GM11168 (cell line): ENCODE measurements at regions not wholly inside any gene's neighbourhood (a gene's known extent, or its start where the extent isn't known, plus 50 kb on each side); places are given as distances from the start of the nearest gene placed in this dataset.

Experiments
- in situ Hi-C: fragments of 300-500 bp; cut with MboI; formaldehyde crosslinking; loops from one replicate; pipeline ENCODE4 v1.12.0; 2022; ENCODE audit warnings: low sequenced_read_pairs; ENCODE audit not compliant: unreplicated experiment

- in situ Hi-C loops, result no loop called here
Measured at GRCh38 chr7:25493805-25494366, 265.6 kb upstream of the NPVF start.

- in situ Hi-C loops, result no loop called here
Measured at GRCh38 chr7:25494896-25495295, 266.6 kb upstream of the NPVF start.

DNA sequence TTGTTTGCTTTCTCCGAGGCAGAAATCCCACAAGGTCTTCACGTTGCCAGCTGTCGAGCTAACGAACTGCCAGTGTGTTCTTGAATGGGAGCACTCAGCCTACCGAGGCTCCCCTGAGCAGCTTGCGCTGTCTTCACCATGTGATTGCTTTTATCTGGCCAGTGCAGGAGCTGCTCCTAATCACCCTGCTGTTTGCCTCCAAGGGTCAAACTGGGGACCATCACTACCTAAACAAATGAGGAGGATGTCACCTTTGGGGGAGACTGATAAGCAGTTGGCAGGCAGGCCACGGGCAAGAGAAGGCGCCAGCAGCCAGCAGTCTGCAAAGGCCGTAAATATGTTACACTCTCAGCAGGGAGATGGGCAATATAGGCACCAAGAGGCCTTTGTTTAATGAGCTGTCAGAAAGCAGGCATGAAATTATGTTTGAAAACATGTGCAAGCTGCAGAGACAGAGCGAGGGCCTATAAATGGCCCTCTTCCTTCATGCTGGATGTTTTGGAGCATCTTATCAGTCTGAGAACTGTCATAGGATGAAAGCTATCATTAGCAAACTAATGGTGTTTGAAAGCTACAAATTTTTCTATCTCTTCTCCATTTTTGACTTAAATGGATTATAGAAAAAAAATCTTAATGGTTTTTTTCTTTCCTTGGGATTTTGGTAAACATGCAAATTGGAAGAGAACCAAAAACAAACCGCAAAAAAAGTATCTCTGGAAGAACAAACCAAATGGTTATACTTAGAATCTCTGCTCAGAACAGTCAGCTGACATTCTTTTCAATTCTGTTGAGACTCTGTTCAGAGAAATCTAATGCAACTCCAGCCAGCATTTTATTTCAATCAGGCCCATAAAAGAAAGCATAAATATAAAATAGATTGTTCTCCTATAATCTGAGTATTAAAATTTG, 267.3 kb upstream of the NPVF start:
- in situ Hi-C loops, result no loop called here

- in situ Hi-C loops, result no loop called here
Measured at GRCh38 chr7:25496476-25497368, 268.4 kb upstream of the NPVF start.

- in situ Hi-C loops, result no loop called here
Measured at GRCh38 chr7:25500393-25500921, 272.2 kb upstream of the NPVF start.

DNA sequence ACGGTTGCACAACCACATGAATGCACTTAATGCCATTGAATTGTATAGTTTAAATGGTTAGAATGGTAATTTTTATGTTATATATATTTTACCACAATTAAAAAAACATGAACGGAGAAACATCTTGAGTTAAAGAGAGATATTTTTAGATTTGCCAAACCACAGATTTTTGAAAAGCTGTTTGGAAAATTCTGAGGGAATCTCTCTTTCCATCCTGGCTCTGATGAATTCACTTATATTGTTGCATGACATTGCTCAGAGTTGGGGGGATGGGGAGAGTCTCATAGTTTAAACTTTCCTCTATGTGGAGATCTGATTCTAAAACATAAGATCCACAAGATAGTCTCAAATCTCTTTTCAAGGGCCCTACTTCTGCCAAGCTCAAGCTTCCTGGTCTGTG, 275.0 kb upstream of the NPVF start:
- in situ Hi-C loops, result no loop called here

DNA sequence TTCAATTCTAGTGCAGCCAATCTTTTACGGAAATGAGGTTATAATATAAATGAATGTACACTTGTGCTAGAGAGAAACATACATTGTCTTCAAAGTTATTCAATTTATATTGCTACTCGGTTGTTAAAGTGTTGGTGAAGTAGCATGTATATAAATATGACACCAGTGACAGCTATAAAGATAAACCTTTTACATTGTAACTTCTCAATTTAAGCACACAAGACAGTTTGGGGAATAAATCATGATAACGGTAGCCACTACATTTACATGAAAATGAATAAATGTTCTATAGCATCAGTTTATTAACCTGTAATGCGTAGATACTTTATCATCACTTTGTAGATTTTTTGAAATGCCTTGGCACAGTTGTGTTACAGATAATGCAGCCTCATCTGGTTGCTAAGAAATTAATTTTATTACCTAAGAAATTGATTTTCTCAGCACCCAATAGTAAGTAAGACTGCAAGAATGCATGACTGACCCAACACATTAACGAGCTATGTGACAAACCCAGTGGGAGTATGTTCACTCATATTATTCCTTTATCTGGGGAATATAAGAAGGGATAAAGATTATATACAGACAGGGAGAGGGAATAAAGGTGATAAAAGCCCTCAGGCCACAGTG, 283.9 kb upstream of the NPVF start:
- in situ Hi-C loops, result no loop called here

DNA sequence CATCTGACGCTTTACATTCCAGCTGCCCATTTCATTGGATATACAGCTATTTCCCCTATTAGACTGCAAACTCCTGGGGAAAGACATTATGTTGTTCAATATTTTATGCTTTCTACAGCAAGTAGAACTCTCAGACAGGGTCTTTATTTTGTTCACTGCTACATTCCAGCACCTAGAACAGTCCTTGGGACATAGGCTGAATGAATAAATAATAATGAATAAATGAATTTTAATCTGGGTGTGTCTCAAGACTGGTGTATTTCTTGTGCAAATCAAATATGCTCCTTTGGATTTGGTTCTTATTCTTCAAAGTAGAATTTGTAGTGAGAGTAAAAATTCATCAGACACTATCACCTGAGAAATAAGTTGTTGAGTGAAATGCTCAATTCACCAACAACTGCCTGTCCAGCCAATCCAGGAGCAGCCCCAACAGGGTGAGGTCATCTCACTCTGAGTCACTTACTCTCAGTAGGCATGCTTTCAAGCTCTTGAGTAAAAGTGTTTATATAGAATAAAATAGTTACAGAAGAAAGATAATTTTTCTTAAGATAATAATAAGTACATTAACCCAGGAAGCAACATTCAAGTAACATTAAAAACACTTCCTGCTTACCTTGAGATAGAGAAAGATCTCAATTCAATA, 287.5 kb upstream of the NPVF start:
- in situ Hi-C loops, result no loop called here

- in situ Hi-C loops, result no loop called here
Measured at GRCh38 chr7:25517906-25518305, 289.6 kb upstream of the NPVF start.

GRCh38 chr7:25520017-25520416, 291.7 kb upstream of the NPVF start:
- in situ Hi-C loops, result no loop called here

- in situ Hi-C loops, result no loop called here
Measured at GRCh38 chr7:25520516-25520915, 292.2 kb upstream of the NPVF start.

GRCh38 chr7:25521236-25521635, 292.9 kb upstream of the NPVF start:
- in situ Hi-C loops, result no loop called here

DNA sequence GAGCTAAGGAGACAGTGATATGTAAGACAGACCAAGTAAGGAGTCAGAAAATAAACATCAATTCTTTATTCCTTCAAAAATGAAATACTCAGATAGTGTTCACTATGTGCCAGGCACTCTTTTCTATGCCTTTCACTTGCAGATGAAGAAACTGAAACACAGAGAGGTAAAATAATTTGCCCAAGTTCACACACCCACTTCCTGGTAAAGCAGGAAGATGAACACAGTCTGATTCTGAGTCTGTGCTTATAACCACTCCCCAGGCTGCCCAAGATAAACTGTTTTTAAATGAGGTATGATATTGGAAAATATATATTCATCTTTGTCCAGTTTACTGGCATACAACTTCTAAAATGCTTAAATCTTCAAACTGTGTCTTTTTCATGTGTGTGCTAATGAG, 294.4 kb upstream of the NPVF start:
- in situ Hi-C loops, result no loop called here

DNA sequence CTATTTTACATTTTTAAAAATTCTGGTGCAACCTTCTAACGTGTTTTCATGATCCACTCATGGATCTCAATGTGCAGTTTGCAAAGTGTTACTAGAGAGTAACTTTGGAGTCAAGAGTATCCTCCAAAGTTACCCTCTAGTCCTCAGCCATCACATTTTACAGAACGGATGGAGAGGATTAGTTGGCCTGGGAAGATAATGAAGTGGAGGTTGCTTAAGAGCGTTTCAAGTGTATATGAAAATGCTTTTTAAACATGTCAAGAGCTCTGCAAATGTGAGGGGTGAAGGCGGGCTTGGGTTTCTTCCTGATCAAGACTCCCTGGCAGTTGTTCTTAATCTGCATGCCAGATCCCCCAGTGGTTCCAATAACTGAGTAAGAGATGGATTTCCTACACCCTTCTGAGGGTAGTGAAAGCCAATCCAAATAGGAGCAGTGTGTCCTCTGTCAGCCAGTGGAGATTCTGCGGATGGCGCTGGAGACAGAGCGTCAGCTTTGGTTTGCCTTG, 299.4 kb upstream of the NPVF start:
- in situ Hi-C loops, result no loop called here

- in situ Hi-C loops, result no loop called here
Measured at GRCh38 chr7:25529320-25529719, 301.0 kb upstream of the NPVF start.

GRCh38 chr7:25536851-25537250, 308.6 kb upstream of the NPVF start:
- in situ Hi-C loops, result no loop called here

- in situ Hi-C loops, result no loop called here
Measured at GRCh38 chr7:25537662-25538375, 309.5 kb upstream of the NPVF start.

DNA sequence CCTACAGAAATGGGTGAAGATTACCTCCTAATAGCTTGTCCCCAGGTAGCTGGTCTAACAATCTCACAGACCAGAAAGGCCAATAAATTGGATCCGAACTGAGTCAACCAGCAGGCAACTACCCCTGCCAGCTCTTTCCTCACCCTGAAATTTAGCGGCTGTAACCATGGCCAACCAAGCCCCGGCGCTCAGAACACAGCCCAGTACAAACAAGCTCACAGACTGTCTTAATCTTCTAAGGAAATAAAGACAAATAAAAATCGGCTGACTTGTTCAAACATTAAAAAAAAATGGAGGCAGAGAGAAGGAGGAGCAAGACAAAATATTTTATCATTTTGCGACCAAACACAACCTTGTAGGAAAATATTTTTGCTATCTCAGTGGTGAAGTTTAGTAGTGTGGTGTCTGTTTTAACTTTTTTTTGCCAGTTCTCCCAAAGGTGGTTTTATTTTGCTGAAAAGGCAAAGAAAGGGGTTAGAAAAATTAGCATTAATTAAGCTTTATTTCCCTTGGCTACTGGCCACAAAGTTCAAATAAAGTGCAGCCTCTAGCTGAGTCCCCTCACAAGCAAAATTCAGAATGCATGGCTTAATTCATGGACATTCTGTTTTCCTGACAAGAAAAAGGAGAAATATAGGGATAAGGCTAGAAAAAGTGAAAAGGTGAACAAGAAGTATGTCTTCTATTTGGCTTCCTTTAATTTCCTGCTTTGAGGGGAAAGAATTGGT, 313.0 kb upstream of the NPVF start:
- in situ Hi-C loops, result no loop called here
